GM19463 (cell line): ENCODE measurements at regions not wholly inside any gene's neighbourhood (a gene's known extent, or its start where the extent isn't known, plus 50 kb on each side); places are given as distances from the start of the nearest gene placed in this dataset.
"Not testable (repeated sequence)": the region's sequence is repeated elsewhere in the genome, so short reads cannot be mapped to it uniquely, and the experiment has no call there.

Experiments used
- ATAC-seq: cut with Tn5 transposase; IDR thresholded peaks from one replicate; pipeline ENCODE4 v1.9.1; 2021; ENCODE audit warnings: mild to moderate bottlenecking, moderate library complexity; ENCODE audit not compliant: unreplicated experiment

GRCh38 chr1:182166750-182167149 lies 105.2 kb upstream of the ZNF648 start:
- no peak for ATAC-seq

- ATAC-seq = no peak
These were observed 104.8 kb upstream of the ZNF648 start for GRCh38 chr1:182166321-182166720.

- ATAC-seq = no peak
These were observed 102.8 kb upstream of the ZNF648 start for GRCh38 chr1:182164273-182164672.

DNA sequence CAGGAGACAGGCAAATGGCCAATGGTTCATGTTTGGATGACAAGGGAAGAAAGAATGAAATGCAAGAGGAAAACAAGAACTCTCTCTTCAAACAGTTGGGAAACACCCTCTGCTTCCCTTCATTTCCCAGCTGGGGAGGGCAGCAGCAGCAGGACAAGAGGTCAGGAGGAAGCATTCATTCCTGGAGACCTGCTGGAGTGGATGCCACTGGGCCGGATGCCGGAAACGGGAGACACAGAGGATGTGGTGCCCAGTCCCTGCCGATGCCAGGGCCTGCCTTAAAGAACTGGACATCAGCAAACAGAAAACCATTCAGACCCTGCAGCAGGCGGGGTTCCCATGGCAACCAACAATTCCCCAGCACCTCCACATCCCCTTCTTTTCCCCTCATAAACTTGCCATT lies 102.3 kb upstream of the ZNF648 start:
- no peak for ATAC-seq

GRCh38 chr1:182159443-182159842 lies 97.9 kb upstream of the ZNF648 start:
- ATAC-seq = no peak

- no peak for ATAC-seq
These were observed 95.7 kb upstream of the ZNF648 start for GRCh38 chr1:182157187-182157586.

GRCh38 chr1:182154425-182154824 lies 92.9 kb upstream of the ZNF648 start:
- ATAC-seq = not testable (repeated sequence)

GRCh38 chr1:182149411-182149965 lies 88.0 kb upstream of the ZNF648 start:
- no peak for ATAC-seq

- ATAC-seq = no peak
These were observed 86.4 kb upstream of the ZNF648 start for GRCh38 chr1:182147951-182148350.

GRCh38 chr1:182147136-182147820 lies 85.8 kb upstream of the ZNF648 start:
- peak; percentile 87 for ATAC-seq

- ATAC-seq = no peak
These were observed 84.8 kb upstream of the ZNF648 start for GRCh38 chr1:182146286-182146685.

GRCh38 chr1:182145441-182145840 lies 83.9 kb upstream of the ZNF648 start:
- ATAC-seq = no peak

- ATAC-seq = no peak
These were observed 83.1 kb upstream of the ZNF648 start for GRCh38 chr1:182144646-182145030.

GRCh38 chr1:182143825-182144645 lies 82.5 kb upstream of the ZNF648 start:
- no peak for ATAC-seq

- ATAC-seq = no peak
These were observed 81.7 kb upstream of the ZNF648 start for GRCh38 chr1:182143154-182143657.

- ATAC-seq = no peak
These were observed 81.1 kb upstream of the ZNF648 start for GRCh38 chr1:182142621-182143020.

- ATAC-seq = no peak
These were observed 79.5 kb upstream of the ZNF648 start for GRCh38 chr1:182141040-182141439.

DNA sequence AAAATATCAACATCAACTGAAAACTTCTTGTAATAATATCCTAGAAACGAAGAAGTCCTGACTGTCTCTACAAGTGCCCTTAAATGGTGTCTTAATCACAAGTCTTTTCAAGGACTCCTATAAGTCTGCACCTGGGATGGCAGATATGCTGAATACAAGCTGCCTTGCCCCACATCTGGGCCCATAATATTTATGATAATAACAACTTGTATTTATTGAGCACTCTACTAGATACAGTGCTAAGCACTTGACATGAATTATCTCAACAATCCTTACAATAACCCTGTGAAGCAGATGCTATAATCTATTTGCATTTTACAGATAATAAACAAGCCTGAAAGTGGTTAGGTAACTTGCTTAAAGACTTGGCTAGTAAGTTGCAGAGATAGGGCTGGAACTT lies 78.0 kb upstream of the ZNF648 start:
- ATAC-seq = no peak

DNA sequence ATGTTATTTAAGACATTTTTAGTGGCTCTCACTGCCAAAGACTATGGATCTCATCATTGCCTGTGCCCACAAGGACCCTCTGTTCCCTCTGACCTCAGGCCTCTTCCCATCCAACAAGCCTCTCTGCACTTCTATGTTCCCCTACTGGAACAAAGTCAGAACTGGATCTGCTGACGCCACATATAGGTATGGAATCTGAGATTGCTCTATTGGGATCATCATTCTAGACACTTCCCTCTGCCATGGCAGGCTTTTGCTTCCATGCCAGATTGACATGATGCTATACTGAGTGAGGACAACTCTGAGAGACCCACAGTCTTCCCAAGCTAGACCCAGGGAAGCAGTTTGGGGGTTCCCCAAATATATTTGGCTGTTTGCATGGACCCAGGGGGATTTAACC lies 76.0 kb upstream of the ZNF648 start:
- ATAC-seq = no peak

DNA sequence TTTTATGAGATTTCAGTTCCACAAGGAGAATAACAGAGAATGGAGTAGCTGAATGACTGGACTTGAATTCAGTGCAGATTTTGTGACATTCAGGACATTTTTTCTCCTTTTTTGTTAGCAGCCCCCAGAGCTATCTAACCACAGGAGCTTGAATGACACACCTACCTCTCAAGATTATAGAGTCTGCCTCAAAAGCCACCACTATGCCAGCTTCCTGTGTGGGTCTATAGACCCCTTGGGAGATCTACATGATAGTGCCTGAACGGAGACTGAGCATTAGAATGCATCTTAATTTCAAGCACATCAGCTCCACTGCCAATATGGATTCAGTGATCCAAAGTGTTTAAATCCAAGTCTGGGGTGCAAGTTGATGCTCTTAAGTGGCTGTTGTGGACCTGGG lies 74.4 kb upstream of the ZNF648 start:
- ATAC-seq = no peak

GRCh38 chr1:182134257-182134656 lies 72.7 kb upstream of the ZNF648 start:
- no peak for ATAC-seq

DNA sequence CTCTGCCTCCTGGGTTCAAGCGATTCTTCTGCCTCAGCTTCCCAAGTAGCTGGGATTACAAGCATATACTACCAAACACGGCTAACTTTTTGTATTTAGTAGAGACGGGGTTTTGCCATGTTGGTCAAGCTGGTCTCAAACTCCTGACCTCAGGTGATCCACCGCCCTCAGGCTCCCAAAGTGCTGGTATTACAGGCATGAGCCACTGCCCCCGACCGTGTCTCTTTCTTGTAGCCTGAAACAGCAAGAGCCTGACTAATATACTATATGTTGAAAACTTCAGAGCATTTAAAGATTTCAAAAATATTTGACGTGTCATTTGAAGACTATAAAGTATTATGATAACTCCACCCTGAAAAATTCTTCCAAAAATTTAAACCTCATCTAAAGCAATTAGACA lies 71.7 kb upstream of the ZNF648 start:
- no peak for ATAC-seq
